OCI-LY1 (cell line): ENCODE measurements at regions not wholly inside any gene's neighbourhood (a gene's known extent, or its start where the extent isn't known, plus 50 kb on each side); places are given as distances from the start of the nearest gene placed in this dataset.
"Not testable (repeated sequence)": the region's sequence is repeated elsewhere in the genome, so short reads cannot be mapped to it uniquely, and the experiment has no call there.

Experiments used
- H2AFZ ChIP-seq: fragments of 200-600 bp; sonication (generic), shearing (Covaris generic); 2 replicates; pipeline ENCODE4 v1.6.0; 2014; ENCODE audit warnings: antibody characterized with exemption, mild to moderate bottlenecking, low read length
- H3F3A ChIP-seq: fragments of 200-600 bp; sonication (generic), shearing (Covaris generic); 2 replicates; pipeline ENCODE4 v1.6.0; 2014; ENCODE audit warnings: mild to moderate bottlenecking, antibody characterized with exemption, low read length, moderate library complexity; ENCODE audit not compliant: insufficient read depth
- H3K27ac ChIP-seq: fragments of 200-600 bp; sonication (generic); 2 replicates; pipeline ENCODE4 v1.5.1; 2014; ENCODE audit warnings: low read length, mixed run types, mild to moderate bottlenecking, low read depth; ENCODE audit not compliant: poor library complexity, severe bottlenecking
- H3K27me3 ChIP-seq: fragments of 200-600 bp; sonication (generic); 2 replicates; pipeline ENCODE4 v1.6.0; 2014; ENCODE audit warnings: antibody characterized with exemption, mild to moderate bottlenecking, low read length, moderate library complexity; ENCODE audit not compliant: insufficient read depth
- H3K36me3 ChIP-seq: fragments of 200-600 bp; sonication (generic); 2 replicates; pipeline ENCODE4 v1.6.1; 2014; ENCODE audit warnings: mild to moderate bottlenecking, antibody characterized with exemption, low read length, moderate library complexity, mixed read lengths; ENCODE audit not compliant: insufficient read depth
- H3K4me1 ChIP-seq: fragments of 200-600 bp; sonication (generic); 2 replicates; pipeline ENCODE4 v1.5.1; 2014; ENCODE audit warnings: mild to moderate bottlenecking, low read length, moderate library complexity; ENCODE audit not compliant: insufficient read depth, severe bottlenecking
- H3K4me2 ChIP-seq: fragments of 200-600 bp; sonication (generic), shearing (Covaris generic); 2 replicates; pipeline ENCODE4 v1.6.1; 2014; ENCODE audit warnings: low read length
- H3K4me3 ChIP-seq: fragments of 200-600 bp; sonication (generic); 2 replicates; pipeline ENCODE4 v1.5.1; 2014; ENCODE audit warnings: low read length, low read depth, mild to moderate bottlenecking, mixed read lengths; ENCODE audit not compliant: poor library complexity, severe bottlenecking
- H3K79me2 ChIP-seq: fragments of 200-600 bp; shearing (Covaris generic); 2 replicates; pipeline ENCODE4 v1.6.1; 2016; ENCODE audit warnings: mixed run types, low read length, mixed read lengths; ENCODE audit not compliant: insufficient read depth
- H3K9ac ChIP-seq: fragments of 200-600 bp; sonication (generic), shearing (Covaris generic); 2 replicates; pipeline ENCODE4 v1.6.1; 2014; ENCODE audit warnings: mild to moderate bottlenecking, low read length, mixed read lengths
- H3K9me2 ChIP-seq: fragments of 200-600 bp; sonication (generic), shearing (Covaris generic); 2 replicates; pipeline ENCODE4 v1.6.1; 2014; ENCODE audit warnings: low read depth, mild to moderate bottlenecking, low read length, mixed read lengths
- H3K9me3 ChIP-seq: fragments of 200-600 bp; shearing (Covaris generic); 2 replicates; pipeline ENCODE4 v1.6.1; 2014; ENCODE audit warnings: low read length, mixed read lengths
- H4K20me1 ChIP-seq: fragments of 200-600 bp; sonication (generic), shearing (Covaris generic); 2 replicates; pipeline ENCODE4 v1.6.0; 2016; ENCODE audit warnings: mild to moderate bottlenecking, low read length; ENCODE audit not compliant: insufficient read depth
- EZH2 ChIP-seq: fragments of 200-600 bp; sonication (generic), shearing (Covaris generic); IDR thresholded peaks from 2 replicates; pipeline ENCODE4 v1.8.0; 2017; ENCODE audit warnings: borderline replicate concordance, mixed run types, mild to moderate bottlenecking, antibody characterized with exemption, low read length, moderate library complexity, mixed read lengths
- TF ChIP-seq, protein P1 (sequence below): fragments of 200-600 bp; sonication (generic), shearing (Covaris generic); IDR thresholded peaks from 2 replicates; pipeline ENCODE4 v1.5.1; 2017; ENCODE audit warnings: mild to moderate bottlenecking, antibody characterized with exemption, low read length, moderate library complexity, mixed read lengths

GRCh38 chr7:25054819-25055519 is 70.1 kb downstream of the CYCS start:
- H3K79me2 ChIP-seq: no peaks in the 10 kb centered on the region

GRCh38 chr7:25050223-25050622 is 70.2 kb upstream of the OSBPL3 start:
- TF ChIP-seq, protein P1, sequence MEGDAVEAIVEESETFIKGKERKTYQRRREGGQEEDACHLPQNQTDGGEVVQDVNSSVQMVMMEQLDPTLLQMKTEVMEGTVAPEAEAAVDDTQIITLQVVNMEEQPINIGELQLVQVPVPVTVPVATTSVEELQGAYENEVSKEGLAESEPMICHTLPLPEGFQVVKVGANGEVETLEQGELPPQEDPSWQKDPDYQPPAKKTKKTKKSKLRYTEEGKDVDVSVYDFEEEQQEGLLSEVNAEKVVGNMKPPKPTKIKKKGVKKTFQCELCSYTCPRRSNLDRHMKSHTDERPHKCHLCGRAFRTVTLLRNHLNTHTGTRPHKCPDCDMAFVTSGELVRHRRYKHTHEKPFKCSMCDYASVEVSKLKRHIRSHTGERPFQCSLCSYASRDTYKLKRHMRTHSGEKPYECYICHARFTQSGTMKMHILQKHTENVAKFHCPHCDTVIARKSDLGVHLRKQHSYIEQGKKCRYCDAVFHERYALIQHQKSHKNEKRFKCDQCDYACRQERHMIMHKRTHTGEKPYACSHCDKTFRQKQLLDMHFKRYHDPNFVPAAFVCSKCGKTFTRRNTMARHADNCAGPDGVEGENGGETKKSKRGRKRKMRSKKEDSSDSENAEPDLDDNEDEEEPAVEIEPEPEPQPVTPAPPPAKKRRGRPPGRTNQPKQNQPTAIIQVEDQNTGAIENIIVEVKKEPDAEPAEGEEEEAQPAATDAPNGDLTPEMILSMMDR: no peak
- TF ChIP-seq EZH2: no peak
- Histone ChIP-seq H3K9ac (no peak overlapping the region), H3K4me3 (no peak overlapping the region), H3K27me3 (no peaks in the 10 kb centered on the region), H3K4me2 (no peak overlapping the region), H3F3A (no peaks in the 10 kb centered on the region), H3K4me1 (no peaks in the 10 kb centered on the region), H3K9me2 (no peaks in the 10 kb centered on the region), H3K36me3 (no peaks in the 10 kb centered on the region), H3K79me2 (no peaks in the 10 kb centered on the region), H3K27ac (no peak overlapping the region), H4K20me1 (no peaks in the 10 kb centered on the region), H3K9me3 (no peaks in the 10 kb centered on the region), H2AFZ (no peak overlapping the region)

More at GRCh38 chr7:25054819-25055519, 70.1 kb downstream of the CYCS start:
- Histone ChIP-seq H3K9ac (no peak overlapping the region), H3K27me3 (peaks cover 8% of the 10 kb centered on the region; the same call in 1 of the 2 replicates), H3K4me1 (no peaks in the 10 kb centered on the region), H3K4me3 (no peak overlapping the region), H3K9me2 (no peaks in the 10 kb centered on the region), H3K36me3 (no peaks in the 10 kb centered on the region), H3K9me3 (no peaks in the 10 kb centered on the region), H3K4me2 (no peak overlapping the region), H4K20me1 (no peaks in the 10 kb centered on the region), H2AFZ (no peak overlapping the region), H3K27ac (no peak overlapping the region), H3F3A (no peaks in the 10 kb centered on the region)
- TF ChIP-seq, protein P1: no peak
- TF ChIP-seq EZH2: no peak

- Histone ChIP-seq H3K9me3 (no peaks in the 10 kb centered on the region), H3K36me3 (no peaks in the 10 kb centered on the region), H3K4me2 (no peak overlapping the region), H3F3A (no peaks in the 10 kb centered on the region), H3K9me2 (no peaks in the 10 kb centered on the region), H3K9ac (no peak overlapping the region), H3K4me3 (no peak overlapping the region), H3K27me3 (no peaks in the 10 kb centered on the region), H3K4me1 (no peaks in the 10 kb centered on the region), H2AFZ (no peak overlapping the region), H3K27ac (no peak overlapping the region), H3K79me2 (no peaks in the 10 kb centered on the region), H4K20me1 (no peaks in the 10 kb centered on the region)
- TF ChIP-seq, protein P1: no peak
- TF ChIP-seq EZH2: no peak
These were observed 68.5 kb upstream of the OSBPL3 start for GRCh38 chr7:25048444-25048834.

- not testable (repeated sequence) for H3K79me2 ChIP-seq, H2AFZ ChIP-seq, H3K27ac ChIP-seq, H3F3A ChIP-seq, H3K9ac ChIP-seq, H3K36me3 ChIP-seq, H3K4me1 ChIP-seq, H3K4me3 ChIP-seq, H3K27me3 ChIP-seq, H4K20me1 ChIP-seq, H3K9me2 ChIP-seq, H3K9me3 ChIP-seq, H3K4me2 ChIP-seq
These were observed 67.8 kb upstream of the OSBPL3 start for GRCh38 chr7:25047571-25048443.
